GM23338 (cell line): ENCODE measurements at regions not wholly inside any gene's neighbourhood (a gene's known extent, or its start where the extent isn't known, plus 50 kb on each side); places are given as distances from the start of the nearest gene placed in this dataset.

Source experiments
- ATAC-seq: fragments of 200-7000 bp; cut with Tn5 transposase; 3 replicates; pipeline ENCODE4 v1.9.1; 2020
- DNase-seq: peaks from one replicate; pipeline ENCODE4 v3.0.0-alpha.2; 2015; ENCODE audit warnings: low spot score
- H2AFZ ChIP-seq: fragments of 200-600 bp; sonication (generic); 2 replicates; pipeline ENCODE4 v1.8.0; 2016; ENCODE audit warnings: antibody characterized with exemption, mild to moderate bottlenecking, moderate library complexity
- H3F3A ChIP-seq: fragments of 200-600 bp; sonication (generic); replicated peaks from 2 replicates; pipeline ENCODE4 v1.8.0; 2017; ENCODE audit warnings: antibody characterized with exemption, mixed run types, low read depth
- H3K27ac ChIP-seq: fragments of 200-600 bp; sonication (generic); 2 replicates; pipeline ENCODE4 v1.6.1; 2016; ENCODE audit warnings: low read depth
- H3K27me3 ChIP-seq: fragments of 200-600 bp; sonication (generic); 2 replicates; pipeline ENCODE4 v1.8.0; 2016; ENCODE audit warnings: mild to moderate bottlenecking, mixed run types, moderate library complexity; ENCODE audit not compliant: insufficient read depth
- H3K36me3 ChIP-seq: fragments of 200-600 bp; sonication (generic); 2 replicates; pipeline ENCODE4 v1.8.0; 2016; ENCODE audit warnings: mild to moderate bottlenecking; ENCODE audit not compliant: insufficient read depth
- H3K4me1 ChIP-seq: fragments of 200-600 bp; sonication (generic); 2 replicates; pipeline ENCODE4 v1.8.0; 2016; ENCODE audit warnings: mild to moderate bottlenecking, moderate library complexity; ENCODE audit not compliant: insufficient read depth
- H3K4me2 ChIP-seq: fragments of 200-600 bp; sonication (generic); 2 replicates; pipeline ENCODE4 v1.7.1; 2017; ENCODE audit warnings: mixed run types
- H3K4me3 ChIP-seq: fragments of 200-600 bp; sonication (generic); 2 replicates; pipeline ENCODE4 v1.6.1; 2016; ENCODE audit warnings: mixed run types
- H3K79me2 ChIP-seq: fragments of 200-600 bp; sonication (generic); replicated peaks from 2 replicates; pipeline ENCODE4 v1.8.0; 2017; ENCODE audit warnings: mild to moderate bottlenecking; ENCODE audit not compliant: insufficient read depth
- H3K9me2 ChIP-seq: fragments of 200-600 bp; sonication (generic); 2 replicates; pipeline ENCODE4 v1.8.0; 2017; ENCODE audit not compliant: insufficient read depth
- H4K20me1 ChIP-seq: fragments of 200-600 bp; sonication (generic); replicated peaks from 2 replicates; pipeline ENCODE4 v1.8.0; 2017; ENCODE audit warnings: mild to moderate bottlenecking; ENCODE audit not compliant: insufficient read depth
- H3K27ac Mint-ChIP-seq: 2 replicates; pipeline ENCODE4 v1.8.0; 2020; ENCODE audit warnings: inconsistent platforms, mild to moderate bottlenecking, moderate library complexity, mixed read lengths
- H3K27me3 Mint-ChIP-seq: 3 replicates; pipeline ENCODE4 v1.8.0; 2022; ENCODE audit warnings: low read depth, mild to moderate bottlenecking, moderate library complexity, mixed read lengths, inconsistent platforms; ENCODE audit not compliant: insufficient read depth, poor library complexity
- H3K36me3 Mint-ChIP-seq: 3 replicates; pipeline ENCODE4 v1.8.0; 2021; ENCODE audit warnings: low read depth, mild to moderate bottlenecking, inconsistent platforms, moderate library complexity, mixed read lengths
- H3K4me1 Mint-ChIP-seq: 3 replicates; pipeline ENCODE4 v1.8.0; 2020; ENCODE audit warnings: mild to moderate bottlenecking, inconsistent platforms, mixed read lengths
- H3K4me3 Mint-ChIP-seq: 3 replicates; pipeline ENCODE4 v1.8.0; 2021; ENCODE audit warnings: moderate library complexity, mild to moderate bottlenecking, inconsistent platforms, mixed read lengths
- H3K9me3 Mint-ChIP-seq: 3 replicates; pipeline ENCODE4 v1.8.0; 2020; ENCODE audit warnings: moderate library complexity, mild to moderate bottlenecking, inconsistent platforms, mixed read lengths
- CREB1 ChIP-seq: fragments of 250-450 bp; sonication (Bioruptor Pico); IDR thresholded peaks from 2 replicates; pipeline ENCODE4 v1.5.0; 2020; ENCODE audit warnings: low read depth, mild to moderate bottlenecking, moderate library complexity
- EZH2phosphoT487 ChIP-seq: fragments of 200-600 bp; sonication (generic); IDR thresholded peaks from one replicate; pipeline ENCODE4 v1.8.1; 2018; ENCODE audit warnings: antibody characterized with exemption; ENCODE audit not compliant: unreplicated experiment
- JUNB ChIP-seq: IDR thresholded peaks from one replicate; pipeline ENCODE4 v1.6.1; 2016; ENCODE audit warnings: antibody characterized with exemption; ENCODE audit not compliant: unreplicated experiment
- NANOG ChIP-seq: IDR thresholded peaks from 2 replicates; pipeline ENCODE4 v1.6.1; 2016; ENCODE audit warnings: antibody characterized with exemption, borderline replicate concordance
- POLR2AphosphoS5 ChIP-seq: IDR thresholded peaks from 2 replicates; pipeline ENCODE4 v1.6.1; 2016; ENCODE audit warnings: antibody characterized with exemption, low read depth
- STAT1 ChIP-seq: IDR thresholded peaks from one replicate; pipeline ENCODE4 v1.6.1; 2016; ENCODE audit warnings: antibody characterized with exemption; ENCODE audit not compliant: unreplicated experiment
- ZNF114 ChIP-seq: fragments of 250-450 bp; sonication (Bioruptor Pico); IDR thresholded peaks from 2 replicates; pipeline ENCODE4 v1.5.0; 2020; ENCODE audit warnings: mild to moderate bottlenecking, moderate library complexity
- ZNF331 ChIP-seq: fragments of 250-450 bp; sonication (Bioruptor Pico); IDR thresholded peaks from 2 replicates; pipeline ENCODE4 v1.5.0; 2020; ENCODE audit warnings: low read depth, mild to moderate bottlenecking, moderate library complexity
- TF ChIP-seq, protein P1 (sequence below): IDR thresholded peaks from 2 replicates; pipeline ENCODE4 v1.6.1; 2016; ENCODE audit warnings: antibody characterized with exemption
- TF ChIP-seq, protein P2 (sequence below): IDR thresholded peaks from one replicate; pipeline ENCODE4 v1.6.1; 2018; ENCODE audit warnings: antibody characterized with exemption; ENCODE audit not compliant: unreplicated experiment
- TF ChIP-seq, protein P3 (sequence below), 2 experiments: fragments of 200-600 bp in 1 of 2; sonication (generic) in 1 of 2; conservative IDR thresholded peaks; 2 replicates each; pipeline versions ENCODE4 v1.5.1 to v1.6.1; 2016 to 2017; ENCODE audit warnings: antibody characterized with exemption in 2 of 2, low read depth in 2 of 2, mild to moderate bottlenecking in 2 of 2, moderate library complexity in 1 of 2
- TF ChIP-seq, protein P4 (sequence below): fragments of 250-450 bp; sonication (Bioruptor Pico); IDR thresholded peaks from 2 replicates; pipeline ENCODE4 v1.5.0; 2020; ENCODE audit warnings: mild to moderate bottlenecking, moderate library complexity

DNA sequence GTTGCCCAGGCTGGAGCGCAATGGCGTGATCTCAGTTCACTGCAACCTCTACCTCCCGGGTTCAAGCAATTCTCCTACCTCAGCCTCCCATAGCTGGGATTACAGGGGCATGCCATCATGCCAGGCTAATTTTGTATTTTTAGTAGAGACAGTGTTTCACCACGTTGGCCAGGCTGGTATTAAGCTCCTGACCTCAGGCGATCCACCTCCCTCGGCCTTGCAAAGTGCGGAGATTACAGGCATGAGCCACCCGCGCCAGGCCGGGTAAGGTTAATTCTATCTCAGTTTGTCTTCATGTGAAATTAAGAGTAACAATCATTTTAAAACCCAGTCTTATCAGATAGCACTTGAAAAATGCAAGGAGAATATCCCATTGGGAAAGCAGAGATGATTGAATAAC is 1681.7 kb upstream of the DDX18 start (continued):
- TF ChIP-seq, protein P1, sequence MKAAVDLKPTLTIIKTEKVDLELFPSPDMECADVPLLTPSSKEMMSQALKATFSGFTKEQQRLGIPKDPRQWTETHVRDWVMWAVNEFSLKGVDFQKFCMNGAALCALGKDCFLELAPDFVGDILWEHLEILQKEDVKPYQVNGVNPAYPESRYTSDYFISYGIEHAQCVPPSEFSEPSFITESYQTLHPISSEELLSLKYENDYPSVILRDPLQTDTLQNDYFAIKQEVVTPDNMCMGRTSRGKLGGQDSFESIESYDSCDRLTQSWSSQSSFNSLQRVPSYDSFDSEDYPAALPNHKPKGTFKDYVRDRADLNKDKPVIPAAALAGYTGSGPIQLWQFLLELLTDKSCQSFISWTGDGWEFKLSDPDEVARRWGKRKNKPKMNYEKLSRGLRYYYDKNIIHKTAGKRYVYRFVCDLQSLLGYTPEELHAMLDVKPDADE = no peak
- no peak for TF ChIP-seq POLR2AphosphoS5
- no peak for TF ChIP-seq ZNF331 (CRISPR knock-in tag)

DNA sequence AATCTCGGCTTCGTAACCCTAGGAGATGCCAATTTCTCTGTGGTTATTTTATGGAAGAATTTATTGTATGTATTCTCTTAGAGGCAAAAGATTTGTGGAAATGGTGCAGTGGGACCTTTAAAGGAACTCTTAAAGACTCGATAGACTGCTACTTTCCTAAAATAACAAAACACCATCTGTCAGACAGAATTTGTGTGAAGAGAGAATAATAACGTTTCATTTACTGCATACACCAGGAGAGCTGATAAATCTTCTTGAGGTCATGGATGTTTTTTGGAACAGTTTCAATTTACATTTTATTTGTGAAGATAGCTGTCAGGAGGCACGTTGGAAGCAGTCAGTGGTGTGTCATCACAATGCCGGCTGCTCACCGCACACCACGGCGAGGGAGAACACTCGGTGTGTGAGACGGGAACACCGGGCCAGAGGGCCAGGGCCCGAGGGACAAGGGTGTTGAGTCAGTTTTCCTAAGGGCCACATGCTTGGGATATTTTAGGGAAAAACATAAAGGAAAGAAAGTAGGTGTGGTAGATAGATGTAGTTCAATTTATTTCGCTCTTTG is 1681.0 kb upstream of the DDX18 start:
- Histone ChIP-seq H3K36me3 (no peaks in the 10 kb centered on the region), H3K9me2 (no peaks in the 10 kb centered on the region), H2AFZ (no peak overlapping the region), H3K4me3 (no peak overlapping the region), H3F3A (no peaks in the 10 kb centered on the region), H3K4me2 (no peak overlapping the region), H3K79me2 (no peaks in the 10 kb centered on the region), H4K20me1 (no peaks in the 10 kb centered on the region), H3K4me1 (no peaks in the 10 kb centered on the region), H3K27ac (no peak overlapping the region), H3K27me3 (peaks cover 36% of the 10 kb centered on the region)
- peaks cover 13% of the 10 kb centered on the region for H3K27me3 Mint-ChIP-seq
- H3K4me1 Mint-ChIP-seq = no peaks in the 10 kb centered on the region
- ATAC-seq = no peak
- H3K9me3 Mint-ChIP-seq = no peaks in the 10 kb centered on the region
- no peaks in the 10 kb centered on the region for H3K36me3 Mint-ChIP-seq
- DNase-seq = no peak
- H3K4me3 Mint-ChIP-seq = no peak overlapping the region
- no peak overlapping the region for H3K27ac Mint-ChIP-seq
- TF ChIP-seq STAT1 (no peak), ZNF114 (no peak), EZH2phosphoT487 (no peak), CREB1 (CRISPR knock-in tag) (no peak), ZNF331 (CRISPR knock-in tag) (no peak), NANOG (no peak), JUNB (no peak)
- TF ChIP-seq, protein P2, sequence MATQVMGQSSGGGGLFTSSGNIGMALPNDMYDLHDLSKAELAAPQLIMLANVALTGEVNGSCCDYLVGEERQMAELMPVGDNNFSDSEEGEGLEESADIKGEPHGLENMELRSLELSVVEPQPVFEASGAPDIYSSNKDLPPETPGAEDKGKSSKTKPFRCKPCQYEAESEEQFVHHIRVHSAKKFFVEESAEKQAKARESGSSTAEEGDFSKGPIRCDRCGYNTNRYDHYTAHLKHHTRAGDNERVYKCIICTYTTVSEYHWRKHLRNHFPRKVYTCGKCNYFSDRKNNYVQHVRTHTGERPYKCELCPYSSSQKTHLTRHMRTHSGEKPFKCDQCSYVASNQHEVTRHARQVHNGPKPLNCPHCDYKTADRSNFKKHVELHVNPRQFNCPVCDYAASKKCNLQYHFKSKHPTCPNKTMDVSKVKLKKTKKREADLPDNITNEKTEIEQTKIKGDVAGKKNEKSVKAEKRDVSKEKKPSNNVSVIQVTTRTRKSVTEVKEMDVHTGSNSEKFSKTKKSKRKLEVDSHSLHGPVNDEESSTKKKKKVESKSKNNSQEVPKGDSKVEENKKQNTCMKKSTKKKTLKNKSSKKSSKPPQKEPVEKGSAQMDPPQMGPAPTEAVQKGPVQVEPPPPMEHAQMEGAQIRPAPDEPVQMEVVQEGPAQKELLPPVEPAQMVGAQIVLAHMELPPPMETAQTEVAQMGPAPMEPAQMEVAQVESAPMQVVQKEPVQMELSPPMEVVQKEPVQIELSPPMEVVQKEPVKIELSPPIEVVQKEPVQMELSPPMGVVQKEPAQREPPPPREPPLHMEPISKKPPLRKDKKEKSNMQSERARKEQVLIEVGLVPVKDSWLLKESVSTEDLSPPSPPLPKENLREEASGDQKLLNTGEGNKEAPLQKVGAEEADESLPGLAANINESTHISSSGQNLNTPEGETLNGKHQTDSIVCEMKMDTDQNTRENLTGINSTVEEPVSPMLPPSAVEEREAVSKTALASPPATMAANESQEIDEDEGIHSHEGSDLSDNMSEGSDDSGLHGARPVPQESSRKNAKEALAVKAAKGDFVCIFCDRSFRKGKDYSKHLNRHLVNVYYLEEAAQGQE = no peak
- TF ChIP-seq, protein P3, sequence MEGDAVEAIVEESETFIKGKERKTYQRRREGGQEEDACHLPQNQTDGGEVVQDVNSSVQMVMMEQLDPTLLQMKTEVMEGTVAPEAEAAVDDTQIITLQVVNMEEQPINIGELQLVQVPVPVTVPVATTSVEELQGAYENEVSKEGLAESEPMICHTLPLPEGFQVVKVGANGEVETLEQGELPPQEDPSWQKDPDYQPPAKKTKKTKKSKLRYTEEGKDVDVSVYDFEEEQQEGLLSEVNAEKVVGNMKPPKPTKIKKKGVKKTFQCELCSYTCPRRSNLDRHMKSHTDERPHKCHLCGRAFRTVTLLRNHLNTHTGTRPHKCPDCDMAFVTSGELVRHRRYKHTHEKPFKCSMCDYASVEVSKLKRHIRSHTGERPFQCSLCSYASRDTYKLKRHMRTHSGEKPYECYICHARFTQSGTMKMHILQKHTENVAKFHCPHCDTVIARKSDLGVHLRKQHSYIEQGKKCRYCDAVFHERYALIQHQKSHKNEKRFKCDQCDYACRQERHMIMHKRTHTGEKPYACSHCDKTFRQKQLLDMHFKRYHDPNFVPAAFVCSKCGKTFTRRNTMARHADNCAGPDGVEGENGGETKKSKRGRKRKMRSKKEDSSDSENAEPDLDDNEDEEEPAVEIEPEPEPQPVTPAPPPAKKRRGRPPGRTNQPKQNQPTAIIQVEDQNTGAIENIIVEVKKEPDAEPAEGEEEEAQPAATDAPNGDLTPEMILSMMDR (conservative IDR thresholded peaks at IDR 0.05; ENCODE audit: low read depth in 2 of 2) = no peak
- TF ChIP-seq, protein P1 = no peak
- TF ChIP-seq, protein P4, sequence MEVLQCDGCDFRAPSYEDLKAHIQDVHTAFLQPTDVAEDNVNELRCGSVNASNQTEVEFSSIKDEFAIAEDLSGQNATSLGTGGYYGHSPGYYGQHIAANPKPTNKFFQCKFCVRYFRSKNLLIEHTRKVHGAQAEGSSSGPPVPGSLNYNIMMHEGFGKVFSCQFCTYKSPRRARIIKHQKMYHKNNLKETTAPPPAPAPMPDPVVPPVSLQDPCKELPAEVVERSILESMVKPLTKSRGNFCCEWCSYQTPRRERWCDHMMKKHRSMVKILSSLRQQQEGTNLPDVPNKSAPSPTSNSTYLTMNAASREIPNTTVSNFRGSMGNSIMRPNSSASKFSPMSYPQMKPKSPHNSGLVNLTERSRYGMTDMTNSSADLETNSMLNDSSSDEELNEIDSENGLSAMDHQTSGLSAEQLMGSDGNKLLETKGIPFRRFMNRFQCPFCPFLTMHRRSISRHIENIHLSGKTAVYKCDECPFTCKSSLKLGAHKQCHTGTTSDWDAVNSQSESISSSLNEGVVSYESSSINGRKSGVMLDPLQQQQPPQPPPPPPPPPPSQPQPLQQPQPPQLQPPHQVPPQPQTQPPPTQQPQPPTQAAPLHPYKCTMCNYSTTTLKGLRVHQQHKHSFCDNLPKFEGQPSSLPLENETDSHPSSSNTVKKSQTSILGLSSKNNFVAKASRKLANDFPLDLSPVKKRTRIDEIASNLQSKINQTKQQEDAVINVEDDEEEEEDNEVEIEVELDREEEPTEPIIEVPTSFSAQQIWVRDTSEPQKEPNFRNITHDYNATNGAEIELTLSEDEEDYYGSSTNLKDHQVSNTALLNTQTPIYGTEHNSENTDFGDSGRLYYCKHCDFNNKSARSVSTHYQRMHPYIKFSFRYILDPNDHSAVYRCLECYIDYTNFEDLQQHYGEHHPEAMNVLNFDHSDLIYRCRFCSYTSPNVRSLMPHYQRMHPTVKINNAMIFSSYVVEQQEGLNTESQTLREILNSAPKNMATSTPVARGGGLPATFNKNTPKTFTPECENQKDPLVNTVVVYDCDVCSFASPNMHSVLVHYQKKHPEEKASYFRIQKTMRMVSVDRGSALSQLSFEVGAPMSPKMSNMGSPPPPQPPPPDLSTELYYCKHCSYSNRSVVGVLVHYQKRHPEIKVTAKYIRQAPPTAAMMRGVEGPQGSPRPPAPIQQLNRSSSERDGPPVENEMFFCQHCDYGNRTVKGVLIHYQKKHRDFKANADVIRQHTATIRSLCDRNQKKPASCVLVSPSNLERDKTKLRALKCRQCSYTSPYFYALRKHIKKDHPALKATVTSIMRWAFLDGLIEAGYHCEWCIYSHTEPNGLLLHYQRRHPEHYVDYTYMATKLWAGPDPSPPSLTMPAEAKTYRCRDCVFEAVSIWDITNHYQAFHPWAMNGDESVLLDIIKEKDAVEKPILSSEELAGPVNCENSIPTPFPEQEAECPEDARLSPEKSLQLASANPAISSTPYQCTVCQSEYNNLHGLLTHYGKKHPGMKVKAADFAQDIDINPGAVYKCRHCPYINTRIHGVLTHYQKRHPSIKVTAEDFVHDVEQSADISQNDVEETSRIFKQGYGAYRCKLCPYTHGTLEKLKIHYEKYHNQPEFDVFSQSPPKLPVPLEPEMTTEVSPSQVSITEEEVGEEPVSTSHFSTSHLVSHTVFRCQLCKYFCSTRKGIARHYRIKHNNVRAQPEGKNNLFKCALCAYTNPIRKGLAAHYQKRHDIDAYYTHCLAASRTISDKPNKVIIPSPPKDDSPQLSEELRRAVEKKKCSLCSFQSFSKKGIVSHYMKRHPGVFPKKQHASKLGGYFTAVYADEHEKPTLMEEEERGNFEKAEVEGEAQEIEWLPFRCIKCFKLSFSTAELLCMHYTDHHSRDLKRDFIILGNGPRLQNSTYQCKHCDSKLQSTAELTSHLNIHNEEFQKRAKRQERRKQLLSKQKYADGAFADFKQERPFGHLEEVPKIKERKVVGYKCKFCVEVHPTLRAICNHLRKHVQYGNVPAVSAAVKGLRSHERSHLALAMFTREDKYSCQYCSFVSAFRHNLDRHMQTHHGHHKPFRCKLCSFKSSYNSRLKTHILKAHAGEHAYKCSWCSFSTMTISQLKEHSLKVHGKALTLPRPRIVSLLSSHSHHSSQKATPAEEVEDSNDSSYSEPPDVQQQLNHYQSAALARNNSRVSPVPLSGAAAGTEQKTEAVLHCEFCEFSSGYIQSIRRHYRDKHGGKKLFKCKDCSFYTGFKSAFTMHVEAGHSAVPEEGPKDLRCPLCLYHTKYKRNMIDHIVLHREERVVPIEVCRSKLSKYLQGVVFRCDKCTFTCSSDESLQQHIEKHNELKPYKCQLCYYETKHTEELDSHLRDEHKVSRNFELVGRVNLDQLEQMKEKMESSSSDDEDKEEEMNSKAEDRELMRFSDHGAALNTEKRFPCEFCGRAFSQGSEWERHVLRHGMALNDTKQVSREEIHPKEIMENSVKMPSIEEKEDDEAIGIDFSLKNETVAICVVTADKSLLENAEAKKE (CRISPR knock-in tag) = no peak
